ENCODE measurements at regions not wholly inside any gene's neighbourhood (a gene's known extent, or its start where the extent isn't known, plus 50 kb on each side); places are given as distances from the start of the nearest gene placed in this dataset.
A peak's percentile ranks its signal among the peaks of the same experiment; 100 is the strongest.

- no peaks in the 10 kb centered on the region for H3K9me3 ChIP-seq (ENCODE audit: insufficient read depth, low read length, severe bottlenecking)
- ATAC-seq (ENCODE audit: insufficient read depth, low read depth) (peak; percentile 62; the same call in 2 of the 3 replicates), DNase-seq (peak; percentile 16)
- H3K4me2 ChIP-seq (ENCODE audit: insufficient read depth, low read length) = no peak overlapping the region
- H3K36me3 ChIP-seq (ENCODE audit: insufficient read depth, low read length) = no peaks in the 10 kb centered on the region
- TF ChIP-seq, protein P1, sequence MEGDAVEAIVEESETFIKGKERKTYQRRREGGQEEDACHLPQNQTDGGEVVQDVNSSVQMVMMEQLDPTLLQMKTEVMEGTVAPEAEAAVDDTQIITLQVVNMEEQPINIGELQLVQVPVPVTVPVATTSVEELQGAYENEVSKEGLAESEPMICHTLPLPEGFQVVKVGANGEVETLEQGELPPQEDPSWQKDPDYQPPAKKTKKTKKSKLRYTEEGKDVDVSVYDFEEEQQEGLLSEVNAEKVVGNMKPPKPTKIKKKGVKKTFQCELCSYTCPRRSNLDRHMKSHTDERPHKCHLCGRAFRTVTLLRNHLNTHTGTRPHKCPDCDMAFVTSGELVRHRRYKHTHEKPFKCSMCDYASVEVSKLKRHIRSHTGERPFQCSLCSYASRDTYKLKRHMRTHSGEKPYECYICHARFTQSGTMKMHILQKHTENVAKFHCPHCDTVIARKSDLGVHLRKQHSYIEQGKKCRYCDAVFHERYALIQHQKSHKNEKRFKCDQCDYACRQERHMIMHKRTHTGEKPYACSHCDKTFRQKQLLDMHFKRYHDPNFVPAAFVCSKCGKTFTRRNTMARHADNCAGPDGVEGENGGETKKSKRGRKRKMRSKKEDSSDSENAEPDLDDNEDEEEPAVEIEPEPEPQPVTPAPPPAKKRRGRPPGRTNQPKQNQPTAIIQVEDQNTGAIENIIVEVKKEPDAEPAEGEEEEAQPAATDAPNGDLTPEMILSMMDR (IDR thresholded peaks at IDR 0.05; ENCODE audit: borderline replicate concordance, extremely low read depth, low read length, poor library complexity, severe bottlenecking) = peak; percentile 49
- TF ChIP-seq EZH2 (IDR thresholded peaks at IDR 0.05; ENCODE audit: borderline replicate concordance, low read depth, low read length, severe bottlenecking) = no peak
- no peaks in the 10 kb centered on the region for H3K4me1 ChIP-seq (ENCODE audit: insufficient read depth, low read length)
- no peak overlapping the region for H3K27ac ChIP-seq (ENCODE audit: low read length)
- H2AFZ ChIP-seq (ENCODE audit: low read depth, low read length) = no peak overlapping the region
- no peaks in the 10 kb centered on the region for H3K27me3 ChIP-seq (ENCODE audit: insufficient read depth, low read length, poor library complexity)
- no peaks in the 10 kb centered on the region for H4K20me1 ChIP-seq (ENCODE audit: insufficient read depth, low read length)
- H3K79me2 ChIP-seq (ENCODE audit: insufficient read depth, low read length) = no peaks in the 10 kb centered on the region
- no peak overlapping the region for H3K4me3 ChIP-seq (ENCODE audit: low read depth in 1 of 2, low read length in 2 of 2)
- H3K9ac ChIP-seq (ENCODE audit: low read depth, low read length) = no peak overlapping the region
These were observed 291.2 kb upstream of the ADGRB3 start for GRCh38 chr6:68343901-68344300.

DNA sequence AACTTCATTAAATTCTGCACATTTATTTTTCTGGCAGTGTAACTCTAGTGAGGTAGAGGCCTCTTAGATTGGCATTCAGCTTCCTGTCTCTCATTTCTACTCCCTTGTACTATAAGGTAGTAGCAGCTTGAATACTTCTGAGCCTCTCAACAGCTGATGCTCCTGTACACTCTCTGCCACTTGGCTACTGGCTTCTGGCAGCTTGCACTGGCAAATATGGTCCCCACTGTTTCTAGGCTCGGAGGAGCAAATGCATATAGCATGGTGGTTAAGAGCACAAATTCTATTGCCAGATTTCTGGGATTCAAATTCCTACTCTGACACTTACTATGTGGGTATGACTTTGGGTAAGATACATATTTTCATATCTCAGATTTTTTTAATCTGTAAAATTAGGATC lies 292.8 kb upstream of the ADGRB3 start:
- Histone ChIP-seq H3K4me3 (ENCODE audit: low read depth in 1 of 2, low read length in 2 of 2) (no peak overlapping the region), H3K4me2 (ENCODE audit: insufficient read depth, low read length) (no peak overlapping the region), H3K9ac (ENCODE audit: low read depth, low read length) (no peak overlapping the region), H3K9me3 (ENCODE audit: insufficient read depth, low read length, severe bottlenecking) (no peaks in the 10 kb centered on the region), H3K36me3 (ENCODE audit: insufficient read depth, low read length) (no peaks in the 10 kb centered on the region), H3K27me3 (ENCODE audit: insufficient read depth, low read length, poor library complexity) (no peaks in the 10 kb centered on the region), H3K4me1 (ENCODE audit: insufficient read depth, low read length) (no peaks in the 10 kb centered on the region), H3K27ac (ENCODE audit: low read length) (no peak overlapping the region), H2AFZ (ENCODE audit: low read depth, low read length) (no peak overlapping the region), H3K79me2 (ENCODE audit: insufficient read depth, low read length) (no peaks in the 10 kb centered on the region), H4K20me1 (ENCODE audit: insufficient read depth, low read length) (no peaks in the 10 kb centered on the region)
- ATAC-seq (ENCODE audit: insufficient read depth, low read depth) = no peak
- no peak for DNase-seq
- TF ChIP-seq, protein P1 (IDR thresholded peaks at IDR 0.05; ENCODE audit: borderline replicate concordance, extremely low read depth, low read length, poor library complexity, severe bottlenecking) = no peak
- TF ChIP-seq EZH2 (IDR thresholded peaks at IDR 0.05; ENCODE audit: borderline replicate concordance, low read depth, low read length, severe bottlenecking) = no peak

DNA sequence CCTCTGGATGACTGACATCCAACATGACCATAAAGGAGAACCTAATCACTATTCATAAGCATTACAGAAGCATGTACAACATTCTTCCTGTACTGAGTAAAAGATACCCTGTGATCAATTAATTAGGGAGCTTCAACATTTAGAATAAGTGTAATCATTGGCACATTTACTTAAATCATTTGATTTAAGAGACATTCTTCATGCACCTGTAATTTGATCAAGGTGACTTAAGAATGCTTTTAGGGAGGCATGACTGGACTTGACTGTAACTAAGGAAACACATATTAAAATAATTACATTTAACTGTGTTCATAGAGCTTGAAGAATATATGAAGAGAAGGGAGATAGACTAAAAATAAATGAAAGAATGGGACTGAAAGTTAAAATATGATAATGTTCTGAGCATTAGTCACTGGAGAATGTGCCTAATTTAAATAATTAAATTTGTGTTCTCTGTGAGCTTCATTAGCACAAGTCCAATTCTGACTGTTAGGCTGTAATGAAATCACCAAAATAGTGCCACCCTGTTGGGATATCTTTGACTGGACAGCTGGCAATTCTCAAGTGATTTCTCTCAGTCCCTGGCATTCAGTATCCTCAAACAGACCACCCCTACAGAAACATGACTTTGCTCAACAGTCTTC lies 295.5 kb upstream of the ADGRB3 start:
- Histone ChIP-seq H3K4me2 (ENCODE audit: insufficient read depth, low read length) (no peak overlapping the region), H3K4me1 (ENCODE audit: insufficient read depth, low read length) (no peaks in the 10 kb centered on the region), H3K9ac (ENCODE audit: low read depth, low read length) (no peak overlapping the region), H3K4me3 (ENCODE audit: low read depth in 1 of 2, low read length in 2 of 2) (no peak overlapping the region), H3K36me3 (ENCODE audit: insufficient read depth, low read length) (no peaks in the 10 kb centered on the region), H3K9me3 (ENCODE audit: insufficient read depth, low read length, severe bottlenecking) (no peaks in the 10 kb centered on the region), H3K27ac (ENCODE audit: low read length) (no peak overlapping the region), H3K79me2 (ENCODE audit: insufficient read depth, low read length) (no peaks in the 10 kb centered on the region), H2AFZ (ENCODE audit: low read depth, low read length) (no peak overlapping the region), H3K27me3 (ENCODE audit: insufficient read depth, low read length, poor library complexity) (no peaks in the 10 kb centered on the region), H4K20me1 (ENCODE audit: insufficient read depth, low read length) (no peaks in the 10 kb centered on the region)
- ATAC-seq (ENCODE audit: insufficient read depth, low read depth) = no peak
- no peak for DNase-seq
- TF ChIP-seq EZH2 (IDR thresholded peaks at IDR 0.05; ENCODE audit: borderline replicate concordance, low read depth, low read length, severe bottlenecking) = no peak
- TF ChIP-seq, protein P1 (IDR thresholded peaks at IDR 0.05; ENCODE audit: borderline replicate concordance, extremely low read depth, low read length, poor library complexity, severe bottlenecking) = no peak
